ENCODE measurements at regions not wholly inside any gene's neighbourhood (a gene's known extent, or its start where the extent isn't known, plus 50 kb on each side); places are given as distances from the start of the nearest gene placed in this dataset.

DNA sequence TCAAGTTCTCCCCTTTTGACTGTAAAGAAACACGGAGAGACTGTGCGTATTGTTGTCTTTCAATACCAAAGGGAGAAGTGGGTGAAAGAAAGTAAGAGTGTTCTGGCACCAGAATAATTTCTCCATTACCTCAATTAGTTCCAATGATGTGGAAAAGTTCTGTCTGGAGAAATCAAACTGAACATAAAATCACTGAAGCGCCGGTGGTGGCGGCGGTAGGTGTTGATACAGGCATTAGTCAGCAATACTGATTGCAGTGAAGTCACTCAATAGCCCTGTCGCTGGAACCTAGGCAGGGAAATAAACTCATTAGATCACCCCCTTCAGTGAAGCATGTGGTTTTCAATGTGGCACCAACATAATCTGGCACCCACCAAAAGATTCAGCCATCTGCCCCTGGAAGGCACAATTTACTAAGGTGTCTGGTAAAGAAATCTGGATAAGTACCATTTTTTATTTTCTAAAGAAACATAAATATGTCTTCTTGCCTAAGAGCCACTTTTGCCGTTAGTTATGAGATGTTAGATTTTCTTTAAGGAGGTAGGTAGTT is 274.2 kb upstream of the SOX9 start:
- no peaks in the 10 kb centered on the region for H4K20me1 ChIP-seq (ENCODE audit: low read length)
- ATAC-seq (no peak), DNase-seq (no peak)
- no peak overlapping the region for H3K9ac ChIP-seq (ENCODE audit: low read length)
- intact Hi-C loops (cut with micrococcal nuclease): no loop called here
- no peaks in the 10 kb centered on the region for H3K9me3 ChIP-seq (ENCODE audit: low read length)
- no peaks in the 10 kb centered on the region for H3K79me2 ChIP-seq (ENCODE audit: low read length)
- H3K4me3 ChIP-seq (ENCODE audit: low read length): no peak overlapping the region
- H3K27me3 ChIP-seq (ENCODE audit: low read length): no peaks in the 10 kb centered on the region
- POLR2A ChIA-PET (ENCODE audit: unreplicated experiment): no interaction called here
- H3K4me2 ChIP-seq (ENCODE audit: low read length): no peak overlapping the region
- BruUV-seq (replicated peaks): no TSS peak
- no peaks in the 10 kb centered on the region for H3K9me2 ChIP-seq (replicated peaks; ENCODE audit: low read length)
- H3K27ac ChIP-seq (ENCODE audit: low read length): no peak overlapping the region
- H3F3A ChIP-seq (ENCODE audit: low read length, unreplicated experiment): no peaks in the 10 kb centered on the region
- no peaks in the 10 kb centered on the region for H3K36me3 ChIP-seq (ENCODE audit: low read depth, low read length)
- no peaks in the 10 kb centered on the region for H3K4me1 ChIP-seq (ENCODE audit: insufficient read depth, low read length)
- TF ChIP-seq EZH2 (IDR thresholded peaks at IDR 0.05; ENCODE audit: low read length, unreplicated experiment): no peak
- TF ChIP-seq, protein P1, sequence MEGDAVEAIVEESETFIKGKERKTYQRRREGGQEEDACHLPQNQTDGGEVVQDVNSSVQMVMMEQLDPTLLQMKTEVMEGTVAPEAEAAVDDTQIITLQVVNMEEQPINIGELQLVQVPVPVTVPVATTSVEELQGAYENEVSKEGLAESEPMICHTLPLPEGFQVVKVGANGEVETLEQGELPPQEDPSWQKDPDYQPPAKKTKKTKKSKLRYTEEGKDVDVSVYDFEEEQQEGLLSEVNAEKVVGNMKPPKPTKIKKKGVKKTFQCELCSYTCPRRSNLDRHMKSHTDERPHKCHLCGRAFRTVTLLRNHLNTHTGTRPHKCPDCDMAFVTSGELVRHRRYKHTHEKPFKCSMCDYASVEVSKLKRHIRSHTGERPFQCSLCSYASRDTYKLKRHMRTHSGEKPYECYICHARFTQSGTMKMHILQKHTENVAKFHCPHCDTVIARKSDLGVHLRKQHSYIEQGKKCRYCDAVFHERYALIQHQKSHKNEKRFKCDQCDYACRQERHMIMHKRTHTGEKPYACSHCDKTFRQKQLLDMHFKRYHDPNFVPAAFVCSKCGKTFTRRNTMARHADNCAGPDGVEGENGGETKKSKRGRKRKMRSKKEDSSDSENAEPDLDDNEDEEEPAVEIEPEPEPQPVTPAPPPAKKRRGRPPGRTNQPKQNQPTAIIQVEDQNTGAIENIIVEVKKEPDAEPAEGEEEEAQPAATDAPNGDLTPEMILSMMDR (conservative IDR thresholded peaks at IDR 0.05; ENCODE audit: low read depth, low read length): no peak
- no peak for TF ChIP-seq EZH2phosphoT487 (IDR thresholded peaks at IDR 0.05; ENCODE audit: borderline replicate concordance, low read length)
- H2AFZ ChIP-seq (ENCODE audit: low read length): no peak overlapping the region
- CTCF ChIA-PET: no interaction called here

DNA sequence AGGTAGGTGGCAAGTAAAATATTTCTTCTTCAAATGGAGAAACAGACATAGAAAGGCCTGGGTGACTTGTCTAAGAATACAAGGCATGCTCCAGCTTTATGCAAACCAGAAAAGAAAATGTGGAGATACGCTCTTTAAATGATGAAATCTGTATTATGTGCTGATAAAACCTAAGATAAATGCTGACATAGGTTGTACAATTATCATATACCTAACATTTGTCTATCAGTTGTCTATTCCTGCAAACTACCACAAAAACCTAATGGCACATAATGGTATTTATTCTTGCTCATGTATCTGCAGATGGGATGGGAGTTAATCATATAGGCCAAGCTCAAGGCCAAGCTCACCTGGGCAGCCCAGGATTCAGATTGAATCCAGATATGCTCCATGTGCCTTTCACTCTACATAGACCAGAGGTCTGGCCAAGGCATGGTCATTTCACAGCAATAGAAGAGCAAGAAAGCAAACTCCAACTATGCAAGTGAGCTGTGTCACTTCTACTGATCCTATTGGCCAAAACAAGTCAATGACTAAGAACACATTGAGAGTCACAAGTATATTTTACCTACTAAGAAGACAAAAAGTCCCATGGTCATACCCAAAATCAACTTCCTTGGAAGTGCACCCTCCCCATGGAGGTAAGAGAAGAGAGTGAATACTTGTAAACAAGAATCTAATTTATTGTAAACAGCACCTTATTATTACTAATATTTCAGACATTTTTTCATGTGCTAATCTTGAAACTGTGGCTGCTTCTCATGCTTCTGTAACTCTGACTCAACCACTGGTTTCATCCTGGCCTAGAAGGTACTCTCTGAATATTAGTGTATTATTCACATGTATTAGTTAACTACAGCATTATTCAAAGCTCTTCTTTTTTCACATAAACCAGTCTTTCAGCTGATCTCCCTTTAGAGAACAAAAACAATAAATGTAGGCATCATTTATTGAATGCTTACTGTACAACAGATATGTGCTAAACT is 270.7 kb upstream of the SOX9 start:
- no peak overlapping the region for H3K4me3 ChIP-seq (ENCODE audit: low read length)
- BruUV-seq (replicated peaks): no TSS peak
- H3K27me3 ChIP-seq (ENCODE audit: low read length): no peaks in the 10 kb centered on the region
- H3F3A ChIP-seq (ENCODE audit: low read length, unreplicated experiment): no peaks in the 10 kb centered on the region
- ATAC-seq (no peak), DNase-seq (no peak)
- no peaks in the 10 kb centered on the region for H4K20me1 ChIP-seq (ENCODE audit: low read length)
- no peaks in the 10 kb centered on the region for H3K79me2 ChIP-seq (ENCODE audit: low read length)
- H3K9me3 ChIP-seq (ENCODE audit: low read length): no peaks in the 10 kb centered on the region
- H3K9me2 ChIP-seq (replicated peaks; ENCODE audit: low read length): no peaks in the 10 kb centered on the region
- intact Hi-C loops (cut with micrococcal nuclease): no loop called here
- POLR2A ChIA-PET (ENCODE audit: unreplicated experiment): no interaction called here
- no peak overlapping the region for H3K27ac ChIP-seq (ENCODE audit: low read length)
- CTCF ChIA-PET: interaction anchor here (0.6 kb wide), 1 partner anchor 1307 kb away, joined by 4 read pairs; no protein-coding TSS in a partner anchor
- H3K9ac ChIP-seq (ENCODE audit: low read length): no peak overlapping the region
- TF ChIP-seq EZH2 (IDR thresholded peaks at IDR 0.05; ENCODE audit: low read length, unreplicated experiment): no peak
- TF ChIP-seq, protein P1 (conservative IDR thresholded peaks at IDR 0.05; ENCODE audit: low read depth, low read length): no peak
- TF ChIP-seq EZH2phosphoT487 (IDR thresholded peaks at IDR 0.05; ENCODE audit: borderline replicate concordance, low read length): no peak
- H3K4me2 ChIP-seq (ENCODE audit: low read length): no peak overlapping the region
- no peak overlapping the region for H2AFZ ChIP-seq (ENCODE audit: low read length)
- no peaks in the 10 kb centered on the region for H3K4me1 ChIP-seq (ENCODE audit: insufficient read depth, low read length)
- H3K36me3 ChIP-seq (ENCODE audit: low read depth, low read length): no peaks in the 10 kb centered on the region

DNA sequence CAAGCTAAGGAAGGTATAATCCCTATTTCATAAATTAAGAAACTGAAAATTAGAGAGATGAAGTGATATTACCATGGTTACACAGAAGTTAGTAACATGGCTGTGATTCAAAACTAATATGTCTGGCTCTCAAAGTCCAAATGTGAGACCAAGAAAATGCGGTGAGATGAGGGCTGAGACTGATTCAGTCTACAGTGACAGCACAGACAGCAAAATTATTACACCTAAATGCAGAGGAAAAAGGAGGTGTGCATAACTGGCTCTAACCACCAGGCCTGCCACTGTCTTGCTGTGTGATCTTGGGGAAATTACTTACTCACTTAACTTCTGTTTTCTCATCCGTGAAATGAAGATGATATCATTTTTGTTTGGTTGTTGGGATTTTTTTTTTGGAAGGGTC is 270.0 kb upstream of the SOX9 start:
- H3K79me2 ChIP-seq (ENCODE audit: low read length): no peaks in the 10 kb centered on the region
- no peaks in the 10 kb centered on the region for H3K27me3 ChIP-seq (ENCODE audit: low read length)
- intact Hi-C loops (cut with micrococcal nuclease): no loop called here
- no peaks in the 10 kb centered on the region for H3K9me3 ChIP-seq (ENCODE audit: low read length)
- H3K4me1 ChIP-seq (ENCODE audit: insufficient read depth, low read length): no peaks in the 10 kb centered on the region
- H3K9ac ChIP-seq (ENCODE audit: low read length): no peak overlapping the region
- no peak overlapping the region for H2AFZ ChIP-seq (ENCODE audit: low read length)
- ChIA-PET POLR2A (ENCODE audit: unreplicated experiment) (no interaction called here), CTCF (no interaction called here)
- H3K9me2 ChIP-seq (replicated peaks; ENCODE audit: low read length): no peaks in the 10 kb centered on the region
- H4K20me1 ChIP-seq (ENCODE audit: low read length): no peaks in the 10 kb centered on the region
- no peaks in the 10 kb centered on the region for H3F3A ChIP-seq (ENCODE audit: low read length, unreplicated experiment)
- no peaks in the 10 kb centered on the region for H3K36me3 ChIP-seq (ENCODE audit: low read depth, low read length)
- H3K4me2 ChIP-seq (ENCODE audit: low read length): no peak overlapping the region
- no TSS peak for BruUV-seq (replicated peaks)
- no peak for ATAC-seq
- TF ChIP-seq EZH2phosphoT487 (IDR thresholded peaks at IDR 0.05; ENCODE audit: borderline replicate concordance, low read length) (no peak), EZH2 (IDR thresholded peaks at IDR 0.05; ENCODE audit: low read length, unreplicated experiment) (no peak)
- TF ChIP-seq, protein P1 (conservative IDR thresholded peaks at IDR 0.05; ENCODE audit: low read depth, low read length): no peak
- no peak for DNase-seq
- no peak overlapping the region for H3K27ac ChIP-seq (ENCODE audit: low read length)
- no peak overlapping the region for H3K4me3 ChIP-seq (ENCODE audit: low read length)
